Heart left ventricle (tissue), 13 donors: ENCODE measurements at regions not wholly inside any gene's neighbourhood (a gene's known extent, or its start where the extent isn't known, plus 50 kb on each side); places are given as distances from the start of the nearest gene placed in this dataset.

Experiments
- CTCF ChIP-seq, 12 donors: fragments of 200-600 bp; sonication (generic) in 4 of 12; IDR thresholded peaks; one replicate each; pipeline versions ENCODE4 v1.5.0 to v1.8.0; 2018 to 2022; ENCODE audit warnings: antibody characterized with exemption in 12 of 12, mild to moderate bottlenecking in 5 of 12
- POLR2A ChIP-seq, 2 donors: fragments of 450-650 bp; IDR thresholded peaks; one replicate each; pipeline ENCODE4 v1.6.1; 2017; ENCODE audit warnings: antibody characterized with exemption in 2 of 2, mild to moderate bottlenecking in 2 of 2, moderate library complexity in 2 of 2
- donor health status: ischemic (EF 13 %, LVEDD 7.1; RV severe dilation, severe dysfunction).
- donor health status: DM: no; HTN: yes; CAD: no.
- donor health status: DM: no; HTN: no; CAD: no.
- donor health status: ischemic (EF 25% LVEDD 6.9; RV normal size, moderate dysfunction).
- donor health status: ischemic (EF 25% LVEDD 5.7; RV mildly dilated, moderate dysfunction).
- donor health status: ischemic (EF 35%, LVEDD 5.7; RV mildly dilated, moderate dysfunction).
- donor health status: nonischemic (EF 11% LVEDD 7.7; RV severe dilation, severe dysfunction).
- donor health status: DM: yes; HTN: yes; CAD: no.
- donor health status: PGD.
- donor health status: ischemic (EF 29% LVEDD 5.4; RV normal size, mild dysfunction).
- donor health status: nonischemic (EF 23%, LVEDD 6.1; RV moderate dilation, normal function).

GRCh38 chr10:78657163-78657861 lies 411.5 kb upstream of the ZMIZ1 start:
- TF ChIP-seq CTCF (IDR thresholded peaks at IDR 0.05) (peak; percentile 55 to 77 (median 66)), POLR2A (IDR thresholded peaks at IDR 0.05) (no peak)
